GM20431 (cell line): ENCODE measurements at regions not wholly inside any gene's neighbourhood (a gene's known extent, or its start where the extent isn't known, plus 50 kb on each side); places are given as distances from the start of the nearest gene placed in this dataset.

ENCODE experiments used
- in situ Hi-C: fragments of 300-500 bp; cut with MseI, MboI; formaldehyde crosslinking; loops from one replicate; pipeline ENCODE4 v1.15.0; 2020; ENCODE audit warnings: low sequenced_read_pairs; ENCODE audit not compliant: unreplicated experiment

GRCh38 chr10:28082885-28083284 lies 84.0 kb upstream of the ODAD2 start:
- in situ Hi-C loops, result no loop called here

- in situ Hi-C loops, result no loop called here
These were observed 83.4 kb upstream of the ODAD2 start for GRCh38 chr10:28082316-28082715.

DNA sequence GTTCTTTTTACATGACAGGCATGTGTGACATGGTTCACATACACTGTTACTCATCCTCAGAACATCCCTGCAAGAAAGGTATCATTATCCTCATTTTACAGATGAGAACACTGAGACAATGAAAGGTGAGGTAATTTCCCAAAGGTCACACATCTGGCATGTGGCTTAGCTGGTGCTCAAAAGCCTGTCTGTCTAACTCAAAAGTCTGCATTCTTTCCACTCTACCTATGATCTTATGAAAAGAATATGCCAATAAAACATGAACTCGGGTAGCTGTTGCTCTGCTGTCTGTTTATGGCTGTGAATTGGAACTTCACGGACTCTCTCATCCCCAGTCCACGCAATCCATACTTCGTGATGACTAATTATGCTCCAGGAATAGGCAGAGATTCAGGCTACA lies 79.0 kb upstream of the ODAD2 start:
- in situ Hi-C loops, result no loop called here

DNA sequence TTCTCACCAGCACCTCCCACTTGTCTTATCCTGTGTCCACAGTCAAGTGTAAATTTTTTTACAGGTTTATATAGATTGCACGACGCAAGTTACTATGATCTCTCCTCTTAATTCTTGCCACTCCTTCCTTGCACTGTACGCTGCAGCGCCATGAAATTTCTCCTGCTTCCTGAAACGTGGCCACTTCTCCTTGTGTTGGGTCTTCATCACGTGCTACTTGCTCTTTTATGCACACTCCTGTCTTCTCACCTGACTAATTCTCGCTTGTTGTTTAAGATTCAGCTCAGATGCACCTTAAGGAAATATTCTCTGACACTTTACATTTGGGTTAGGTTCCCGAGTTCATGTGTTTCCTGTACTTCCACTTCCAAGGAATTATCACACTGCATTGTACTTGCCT lies 76.5 kb upstream of the ODAD2 start:
- in situ Hi-C loops, result no loop called here

DNA sequence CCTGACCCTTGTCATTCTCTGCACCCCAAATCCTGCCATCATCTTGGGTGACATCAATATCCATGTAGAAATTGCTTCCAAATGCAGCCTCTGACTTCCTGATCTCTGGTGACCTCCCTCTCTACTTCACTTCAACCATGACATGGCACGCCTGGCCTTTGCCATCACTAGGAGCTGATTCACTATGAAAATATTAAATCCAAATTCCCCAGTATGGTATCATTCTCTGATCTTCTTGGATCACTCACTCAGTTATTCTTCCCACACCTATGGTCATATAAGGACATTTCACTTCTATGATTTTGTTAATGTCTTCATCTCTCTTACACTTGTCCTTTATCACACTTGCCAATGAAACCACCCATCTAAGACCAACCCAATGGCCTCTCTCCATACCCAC lies 73.7 kb upstream of the ODAD2 start:
- in situ Hi-C loops, result no loop called here

DNA sequence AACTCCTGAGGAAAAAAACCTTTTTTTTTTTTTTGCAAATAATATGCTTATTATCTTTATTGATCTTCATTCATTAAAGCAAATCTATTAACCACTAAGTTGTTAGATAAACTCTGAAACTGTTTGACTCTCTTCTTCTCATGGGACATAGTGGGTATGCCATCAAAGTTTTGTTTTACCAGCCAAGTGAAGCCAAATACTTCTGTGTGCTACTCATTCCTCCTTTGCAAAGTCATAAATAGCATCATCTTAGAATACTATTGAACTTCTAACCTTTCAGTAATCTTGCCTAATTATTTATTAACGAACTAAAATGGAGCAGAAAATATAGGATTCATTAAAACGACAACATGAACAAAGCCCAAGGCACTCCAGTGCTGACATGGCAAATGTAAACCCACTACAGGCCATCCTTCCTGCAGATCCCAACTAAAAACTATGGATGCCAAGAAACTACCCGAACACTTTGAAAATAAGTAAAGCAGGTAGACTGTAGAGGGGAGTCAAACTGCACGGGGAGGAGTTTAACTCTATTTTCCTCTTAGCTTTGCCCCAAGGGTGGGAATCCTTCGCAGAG lies 61.2 kb upstream of the ODAD2 start:
- in situ Hi-C loops, result no loop called here

GRCh38 chr10:28058746-28059145 lies 59.9 kb upstream of the ODAD2 start:
- in situ Hi-C loops, result no loop called here

DNA sequence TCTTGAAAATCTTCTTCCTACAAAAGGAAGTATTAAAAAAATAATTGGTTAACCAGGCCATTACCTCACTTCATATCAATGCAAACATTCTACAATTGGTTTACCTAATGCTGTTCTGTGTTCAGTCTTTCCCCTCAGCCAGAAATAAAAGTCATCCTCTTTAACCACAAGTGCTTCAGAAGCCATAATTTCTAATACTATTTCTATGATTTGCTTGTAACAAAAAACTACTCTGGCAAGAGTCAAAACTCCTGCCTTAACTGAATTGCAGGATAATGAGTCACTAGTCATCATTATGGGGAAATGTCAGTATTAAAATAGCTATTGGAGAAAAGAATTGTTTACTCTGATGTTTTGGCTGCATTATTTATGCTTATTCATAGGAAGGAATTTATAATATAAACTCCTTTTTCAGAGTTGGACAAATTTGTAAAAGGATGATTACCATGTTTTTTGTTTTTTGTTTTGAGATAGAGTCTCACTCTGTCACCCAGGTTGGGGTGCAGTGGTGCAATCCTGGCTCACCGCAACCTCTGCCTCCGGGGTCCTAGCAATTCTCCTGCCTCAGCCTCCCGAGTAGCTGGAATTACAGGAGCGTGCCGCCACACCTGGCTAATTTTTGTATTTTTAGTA lies 55.5 kb upstream of the ODAD2 start:
- in situ Hi-C loops, result no loop called here

DNA sequence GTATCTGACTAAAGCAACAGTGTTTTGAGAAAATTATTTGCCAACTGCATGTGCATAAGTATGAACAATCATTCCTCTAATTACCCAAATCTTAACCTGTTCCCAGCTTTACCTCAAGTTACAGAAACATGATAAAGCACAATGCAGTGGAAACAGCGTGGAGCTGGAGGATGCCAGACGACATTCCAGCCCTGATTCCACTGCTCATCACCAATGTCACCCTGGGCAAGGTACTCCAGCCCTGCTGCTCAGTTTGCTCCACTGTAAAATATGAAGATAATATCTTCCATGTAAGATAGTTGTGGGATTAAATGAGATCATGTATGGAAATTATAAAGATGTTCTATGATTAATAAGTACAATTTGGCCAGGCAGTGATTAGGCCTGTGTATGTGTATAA lies 50.4 kb upstream of the ODAD2 start:
- in situ Hi-C loops, result no loop called here
